HepG2 (cell line): ENCODE measurements at regions not wholly inside any gene's neighbourhood (a gene's known extent, or its start where the extent isn't known, plus 50 kb on each side); places are given as distances from the start of the nearest gene placed in this dataset.

Source experiments
- CHD2 ChIP-seq: IDR thresholded peaks from 2 replicates; pipeline ENCODE4 v1.6.1; 2011; ENCODE audit warnings: low read depth, low read length, improper control_type of control experiment
- FOSL1 ChIP-seq: sonication (generic); formaldehyde crosslinking; IDR thresholded peaks from 2 replicates; pipeline ENCODE4 v1.9.0; 2021; ENCODE audit warnings: missing genetic modification reagents, borderline replicate concordance
- ZFYVE20 ChIP-seq: sonication (generic); formaldehyde crosslinking; IDR thresholded peaks from 2 replicates; pipeline ENCODE4 v1.8.0; 2023; ENCODE audit warnings: low read depth, mild to moderate bottlenecking, moderate library complexity, missing genetic modification reagents, borderline replicate concordance
- ZNF124 ChIP-seq: sonication (generic); formaldehyde crosslinking; IDR thresholded peaks from 2 replicates; pipeline ENCODE4 v1.4.0; 2020; ENCODE audit warnings: missing genetic modification reagents
- ZNF543 ChIP-seq: sonication (generic); formaldehyde crosslinking; IDR thresholded peaks from 2 replicates; pipeline ENCODE4 v1.4.0; 2020; ENCODE audit warnings: mild to moderate bottlenecking, missing genetic modification reagents
- TF ChIP-seq, protein P1 (sequence below): sonication (generic); formaldehyde crosslinking; IDR thresholded peaks from 2 replicates; pipeline ENCODE4 v1.5.0; 2020; ENCODE audit warnings: missing genetic modification reagents
- TF ChIP-seq, protein P2 (sequence below): sonication (generic); formaldehyde crosslinking; IDR thresholded peaks from 2 replicates; pipeline ENCODE4 v1.9.0; 2022; ENCODE audit warnings: missing genetic modification reagents, mild to moderate bottlenecking, borderline replicate concordance
- TF ChIP-seq, protein P3 (sequence below): IDR thresholded peaks from 2 replicates; pipeline ENCODE4 v1.6.1; 2016; ENCODE audit warnings: missing genetic modification reagents, missing compliant biosample characterization
- TF ChIP-seq, protein P4 (sequence below): sonication (generic); formaldehyde crosslinking; IDR thresholded peaks from 2 replicates; pipeline ENCODE4 v1.9.0; 2021; ENCODE audit warnings: mild to moderate bottlenecking, missing genetic modification reagents

DNA sequence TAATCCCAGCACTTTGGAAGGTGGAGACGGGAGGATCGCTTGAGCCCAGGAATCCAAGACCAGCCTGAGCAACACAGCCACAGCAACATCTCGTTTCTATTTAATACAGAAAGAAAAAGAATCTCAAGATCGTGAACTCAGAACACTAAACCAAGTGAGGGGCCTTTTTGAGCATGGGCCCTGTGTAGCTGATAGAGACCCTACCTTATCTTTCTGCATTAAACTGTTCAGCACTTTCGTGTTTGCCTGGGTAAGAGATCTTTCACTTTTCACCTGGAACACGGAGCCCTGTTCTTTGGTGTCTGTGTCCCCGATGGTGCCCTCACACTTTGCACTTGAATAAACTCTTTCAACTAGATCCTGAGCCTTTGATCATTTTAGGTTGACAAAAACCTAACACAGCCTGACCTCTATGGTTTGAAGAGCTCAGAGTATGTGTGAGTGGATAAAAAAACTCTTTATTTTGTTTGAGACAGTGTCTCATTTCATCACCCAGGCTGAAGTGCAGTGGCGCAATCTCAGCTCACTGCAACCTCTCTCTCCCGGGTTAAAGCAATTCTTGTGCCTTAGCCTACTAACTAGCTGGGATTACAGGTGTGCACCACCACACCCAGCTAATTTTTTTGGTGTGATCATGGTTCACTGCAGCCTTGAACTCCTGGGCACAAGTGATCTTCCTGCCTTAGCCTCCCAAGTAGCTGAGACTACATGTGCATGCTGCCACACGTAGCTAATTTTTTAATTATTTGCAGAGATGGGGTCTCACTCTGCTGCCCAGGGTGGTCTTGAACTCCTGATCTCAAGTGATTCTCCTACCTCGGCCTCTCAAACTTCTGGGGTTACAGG, 83.8 kb upstream of the GRIN2A start (continued):
- TF ChIP-seq FOSL1 (CRISPR knock-in tag) (peak; percentile 9; the same call in 1 of the 2 replicates), ZFYVE20 (CRISPR knock-in tag) (no peak), ZNF124 (CRISPR knock-in tag) (peak; percentile 99), ZNF543 (CRISPR knock-in tag) (peak; percentile 89), CHD2 (no peak)
- TF ChIP-seq, protein P1, sequence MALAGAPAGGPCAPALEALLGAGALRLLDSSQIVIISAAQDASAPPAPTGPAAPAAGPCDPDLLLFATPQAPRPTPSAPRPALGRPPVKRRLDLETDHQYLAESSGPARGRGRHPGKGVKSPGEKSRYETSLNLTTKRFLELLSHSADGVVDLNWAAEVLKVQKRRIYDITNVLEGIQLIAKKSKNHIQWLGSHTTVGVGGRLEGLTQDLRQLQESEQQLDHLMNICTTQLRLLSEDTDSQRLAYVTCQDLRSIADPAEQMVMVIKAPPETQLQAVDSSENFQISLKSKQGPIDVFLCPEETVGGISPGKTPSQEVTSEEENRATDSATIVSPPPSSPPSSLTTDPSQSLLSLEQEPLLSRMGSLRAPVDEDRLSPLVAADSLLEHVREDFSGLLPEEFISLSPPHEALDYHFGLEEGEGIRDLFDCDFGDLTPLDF (CRISPR knock-in tag) = peak; percentile 36; the same call in 1 of the 2 replicates
- TF ChIP-seq, protein P2, sequence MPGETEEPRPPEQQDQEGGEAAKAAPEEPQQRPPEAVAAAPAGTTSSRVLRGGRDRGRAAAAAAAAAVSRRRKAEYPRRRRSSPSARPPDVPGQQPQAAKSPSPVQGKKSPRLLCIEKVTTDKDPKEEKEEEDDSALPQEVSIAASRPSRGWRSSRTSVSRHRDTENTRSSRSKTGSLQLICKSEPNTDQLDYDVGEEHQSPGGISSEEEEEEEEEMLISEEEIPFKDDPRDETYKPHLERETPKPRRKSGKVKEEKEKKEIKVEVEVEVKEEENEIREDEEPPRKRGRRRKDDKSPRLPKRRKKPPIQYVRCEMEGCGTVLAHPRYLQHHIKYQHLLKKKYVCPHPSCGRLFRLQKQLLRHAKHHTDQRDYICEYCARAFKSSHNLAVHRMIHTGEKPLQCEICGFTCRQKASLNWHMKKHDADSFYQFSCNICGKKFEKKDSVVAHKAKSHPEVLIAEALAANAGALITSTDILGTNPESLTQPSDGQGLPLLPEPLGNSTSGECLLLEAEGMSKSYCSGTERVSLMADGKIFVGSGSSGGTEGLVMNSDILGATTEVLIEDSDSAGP = peak; percentile 29
- TF ChIP-seq, protein P3, sequence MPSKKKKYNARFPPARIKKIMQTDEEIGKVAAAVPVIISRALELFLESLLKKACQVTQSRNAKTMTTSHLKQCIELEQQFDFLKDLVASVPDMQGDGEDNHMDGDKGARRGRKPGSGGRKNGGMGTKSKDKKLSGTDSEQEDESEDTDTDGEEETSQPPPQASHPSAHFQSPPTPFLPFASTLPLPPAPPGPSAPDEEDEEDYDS (CRISPR knock-in tag) = peak; percentile 59
- TF ChIP-seq, protein P4, sequence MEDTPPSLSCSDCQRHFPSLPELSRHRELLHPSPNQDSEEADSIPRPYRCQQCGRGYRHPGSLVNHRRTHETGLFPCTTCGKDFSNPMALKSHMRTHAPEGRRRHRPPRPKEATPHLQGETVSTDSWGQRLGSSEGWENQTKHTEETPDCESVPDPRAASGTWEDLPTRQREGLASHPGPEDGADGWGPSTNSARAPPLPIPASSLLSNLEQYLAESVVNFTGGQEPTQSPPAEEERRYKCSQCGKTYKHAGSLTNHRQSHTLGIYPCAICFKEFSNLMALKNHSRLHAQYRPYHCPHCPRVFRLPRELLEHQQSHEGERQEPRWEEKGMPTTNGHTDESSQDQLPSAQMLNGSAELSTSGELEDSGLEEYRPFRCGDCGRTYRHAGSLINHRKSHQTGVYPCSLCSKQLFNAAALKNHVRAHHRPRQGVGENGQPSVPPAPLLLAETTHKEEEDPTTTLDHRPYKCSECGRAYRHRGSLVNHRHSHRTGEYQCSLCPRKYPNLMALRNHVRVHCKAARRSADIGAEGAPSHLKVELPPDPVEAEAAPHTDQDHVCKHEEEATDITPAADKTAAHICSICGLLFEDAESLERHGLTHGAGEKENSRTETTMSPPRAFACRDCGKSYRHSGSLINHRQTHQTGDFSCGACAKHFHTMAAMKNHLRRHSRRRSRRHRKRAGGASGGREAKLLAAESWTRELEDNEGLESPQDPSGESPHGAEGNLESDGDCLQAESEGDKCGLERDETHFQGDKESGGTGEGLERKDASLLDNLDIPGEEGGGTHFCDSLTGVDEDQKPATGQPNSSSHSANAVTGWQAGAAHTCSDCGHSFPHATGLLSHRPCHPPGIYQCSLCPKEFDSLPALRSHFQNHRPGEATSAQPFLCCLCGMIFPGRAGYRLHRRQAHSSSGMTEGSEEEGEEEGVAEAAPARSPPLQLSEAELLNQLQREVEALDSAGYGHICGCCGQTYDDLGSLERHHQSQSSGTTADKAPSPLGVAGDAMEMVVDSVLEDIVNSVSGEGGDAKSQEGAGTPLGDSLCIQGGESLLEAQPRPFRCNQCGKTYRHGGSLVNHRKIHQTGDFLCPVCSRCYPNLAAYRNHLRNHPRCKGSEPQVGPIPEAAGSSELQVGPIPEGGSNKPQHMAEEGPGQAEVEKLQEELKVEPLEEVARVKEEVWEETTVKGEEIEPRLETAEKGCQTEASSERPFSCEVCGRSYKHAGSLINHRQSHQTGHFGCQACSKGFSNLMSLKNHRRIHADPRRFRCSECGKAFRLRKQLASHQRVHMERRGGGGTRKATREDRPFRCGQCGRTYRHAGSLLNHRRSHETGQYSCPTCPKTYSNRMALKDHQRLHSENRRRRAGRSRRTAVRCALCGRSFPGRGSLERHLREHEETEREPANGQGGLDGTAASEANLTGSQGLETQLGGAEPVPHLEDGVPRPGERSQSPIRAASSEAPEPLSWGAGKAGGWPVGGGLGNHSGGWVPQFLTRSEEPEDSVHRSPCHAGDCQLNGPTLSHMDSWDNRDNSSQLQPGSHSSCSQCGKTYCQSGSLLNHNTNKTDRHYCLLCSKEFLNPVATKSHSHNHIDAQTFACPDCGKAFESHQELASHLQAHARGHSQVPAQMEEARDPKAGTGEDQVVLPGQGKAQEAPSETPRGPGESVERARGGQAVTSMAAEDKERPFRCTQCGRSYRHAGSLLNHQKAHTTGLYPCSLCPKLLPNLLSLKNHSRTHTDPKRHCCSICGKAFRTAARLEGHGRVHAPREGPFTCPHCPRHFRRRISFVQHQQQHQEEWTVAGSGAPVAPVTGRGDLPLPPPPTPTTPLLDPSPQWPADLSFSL (CRISPR knock-in tag) = no peak
